Chondrocyte (in vitro differentiated cells): ENCODE measurements at regions not wholly inside any gene's neighbourhood (a gene's known extent, or its start where the extent isn't known, plus 50 kb on each side); places are given as distances from the start of the nearest gene placed in this dataset.
"Not testable (repeated sequence)": the region's sequence is repeated elsewhere in the genome, so short reads cannot be mapped to it uniquely, and the experiment has no call there.

Experiments used
- DNase-seq: peaks from one replicate; pipeline ENCODE4 v3.0.0; 2021; ENCODE audit warnings: mixed read lengths, low spot score
- H3K27ac Mint-ChIP-seq: one replicate; pipeline ENCODE4 v1.8.0; 2021; ENCODE audit warnings: mild to moderate bottlenecking, moderate library complexity, mixed read lengths; ENCODE audit not compliant: unreplicated experiment
- H3K27me3 Mint-ChIP-seq: 2 replicates; pipeline ENCODE4 v1.8.0; 2021; ENCODE audit warnings: low read depth, mixed read lengths
- H3K36me3 Mint-ChIP-seq: 2 replicates; pipeline ENCODE4 v1.8.0; 2021; ENCODE audit warnings: low read depth, mixed read lengths
- H3K4me1 Mint-ChIP-seq: 2 replicates; pipeline ENCODE4 v1.8.0; 2021; ENCODE audit warnings: low read depth, mild to moderate bottlenecking, mixed read lengths
- H3K4me3 Mint-ChIP-seq: one replicate; pipeline ENCODE4 v1.8.0; 2021; ENCODE audit warnings: mild to moderate bottlenecking, moderate library complexity, mixed read lengths; ENCODE audit not compliant: unreplicated experiment
- H3K9me3 Mint-ChIP-seq: 2 replicates; pipeline ENCODE4 v1.8.0; 2021; ENCODE audit warnings: low read depth, mixed read lengths
- CTCF ChIP-seq: fragments of 200-600 bp; sonication (generic); IDR thresholded peaks from 2 replicates; pipeline ENCODE4 v1.5.0; 2021; ENCODE audit warnings: antibody characterized with exemption, mild to moderate bottlenecking, moderate library complexity

- Mint-ChIP-seq H3K27me3 (no peaks in the 10 kb centered on the region), H3K36me3 (no peaks in the 10 kb centered on the region), H3K9me3 (no peaks in the 10 kb centered on the region), H3K4me3 (no peak overlapping the region), H3K27ac (no peak overlapping the region), H3K4me1 (no peaks in the 10 kb centered on the region)
- no peak for DNase-seq
- no peak for TF ChIP-seq CTCF
Measured at GRCh38 chr4:104577405-104577804, 82.7 kb upstream of the CXXC4 start.

GRCh38 chr4:104581476-104581875 is 86.8 kb upstream of the CXXC4 start:
- H3K36me3 Mint-ChIP-seq, DNase-seq, H3K4me1 Mint-ChIP-seq, H3K27me3 Mint-ChIP-seq, H3K27ac Mint-ChIP-seq, H3K9me3 Mint-ChIP-seq, H3K4me3 Mint-ChIP-seq: not testable (repeated sequence)

DNA sequence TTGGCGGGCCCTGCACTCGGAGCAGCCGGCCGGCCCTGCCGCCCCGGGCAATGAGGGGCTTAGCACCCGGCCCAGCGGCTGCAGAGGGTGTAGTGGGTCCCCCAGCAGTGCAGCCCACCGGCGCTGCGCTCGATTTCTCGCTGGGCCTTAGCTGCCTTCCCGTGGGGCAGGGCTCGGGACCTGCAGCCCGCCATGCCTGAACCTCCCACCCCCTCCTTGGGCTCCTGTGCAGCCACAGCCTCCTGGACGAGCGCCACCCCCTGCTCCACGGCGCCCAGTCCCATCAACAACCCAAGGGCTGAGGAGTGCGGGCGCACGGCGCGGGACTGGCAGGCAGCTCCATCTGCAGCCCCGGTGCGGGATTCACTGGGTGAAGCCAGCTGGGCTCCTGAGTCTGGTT is 87.4 kb upstream of the CXXC4 start:
- not testable (repeated sequence) for H3K27ac Mint-ChIP-seq, H3K4me3 Mint-ChIP-seq, H3K27me3 Mint-ChIP-seq, H3K36me3 Mint-ChIP-seq, H3K9me3 Mint-ChIP-seq, H3K4me1 Mint-ChIP-seq
- peak; percentile 65 for DNase-seq

GRCh38 chr4:104589264-104589868 is 94.7 kb upstream of the CXXC4 start:
- Mint-ChIP-seq H3K9me3 (no peaks in the 10 kb centered on the region), H3K27me3 (peaks cover 2% of the 10 kb centered on the region), H3K4me3 (no peak overlapping the region), H3K27ac (no peak overlapping the region), H3K4me1 (peaks cover 5% of the 10 kb centered on the region), H3K36me3 (no peaks in the 10 kb centered on the region)
- TF ChIP-seq CTCF, result no peak
- DNase-seq, result no peak

- H3K36me3 Mint-ChIP-seq, result no peaks in the 10 kb centered on the region
- peaks cover 5% of the 10 kb centered on the region for H3K4me1 Mint-ChIP-seq
- no peaks in the 10 kb centered on the region for H3K9me3 Mint-ChIP-seq
- H3K27me3 Mint-ChIP-seq, result peaks cover 2% of the 10 kb centered on the region
- no peak for TF ChIP-seq CTCF
- no peak overlapping the region for H3K4me3 Mint-ChIP-seq
- DNase-seq, result no peak
- H3K27ac Mint-ChIP-seq, result no peak overlapping the region
Measured at GRCh38 chr4:104591510-104591911, 96.8 kb upstream of the CXXC4 start.

GRCh38 chr4:104592183-104592582 is 97.5 kb upstream of the CXXC4 start:
- H3K4me3 Mint-ChIP-seq, result no peak overlapping the region
- TF ChIP-seq CTCF, result no peak
- peaks cover 2% of the 10 kb centered on the region for H3K27me3 Mint-ChIP-seq
- H3K36me3 Mint-ChIP-seq, result no peaks in the 10 kb centered on the region
- H3K27ac Mint-ChIP-seq, result no peak overlapping the region
- peaks cover 5% of the 10 kb centered on the region for H3K4me1 Mint-ChIP-seq
- H3K9me3 Mint-ChIP-seq, result no peaks in the 10 kb centered on the region
- DNase-seq, result no peak
